ENCODE measurements at regions not wholly inside any gene's neighbourhood (a gene's known extent, or its start where the extent isn't known, plus 50 kb on each side); places are given as distances from the start of the nearest gene placed in this dataset.

DNA sequence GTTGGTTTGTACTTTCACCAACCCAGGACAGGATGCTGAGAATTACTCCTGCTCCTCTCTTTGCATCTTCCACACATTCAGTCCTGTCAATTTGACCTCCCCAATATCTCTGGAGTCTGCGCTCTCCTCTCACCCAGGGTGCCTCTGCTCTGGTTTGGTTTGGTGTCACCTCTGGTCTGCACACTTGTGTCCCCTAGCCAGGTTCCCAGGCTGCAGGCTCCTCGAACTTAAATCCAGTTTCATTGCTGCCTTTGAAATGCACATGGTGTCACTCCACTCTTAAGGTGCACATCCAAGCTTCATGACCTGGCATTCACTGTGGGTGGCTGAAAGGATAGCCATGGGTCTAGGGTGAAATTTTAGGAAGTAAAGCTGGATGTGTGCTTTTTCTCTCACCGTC lies 271.6 kb downstream of the RPS24 start:
- TF ChIP-seq, protein P1, sequence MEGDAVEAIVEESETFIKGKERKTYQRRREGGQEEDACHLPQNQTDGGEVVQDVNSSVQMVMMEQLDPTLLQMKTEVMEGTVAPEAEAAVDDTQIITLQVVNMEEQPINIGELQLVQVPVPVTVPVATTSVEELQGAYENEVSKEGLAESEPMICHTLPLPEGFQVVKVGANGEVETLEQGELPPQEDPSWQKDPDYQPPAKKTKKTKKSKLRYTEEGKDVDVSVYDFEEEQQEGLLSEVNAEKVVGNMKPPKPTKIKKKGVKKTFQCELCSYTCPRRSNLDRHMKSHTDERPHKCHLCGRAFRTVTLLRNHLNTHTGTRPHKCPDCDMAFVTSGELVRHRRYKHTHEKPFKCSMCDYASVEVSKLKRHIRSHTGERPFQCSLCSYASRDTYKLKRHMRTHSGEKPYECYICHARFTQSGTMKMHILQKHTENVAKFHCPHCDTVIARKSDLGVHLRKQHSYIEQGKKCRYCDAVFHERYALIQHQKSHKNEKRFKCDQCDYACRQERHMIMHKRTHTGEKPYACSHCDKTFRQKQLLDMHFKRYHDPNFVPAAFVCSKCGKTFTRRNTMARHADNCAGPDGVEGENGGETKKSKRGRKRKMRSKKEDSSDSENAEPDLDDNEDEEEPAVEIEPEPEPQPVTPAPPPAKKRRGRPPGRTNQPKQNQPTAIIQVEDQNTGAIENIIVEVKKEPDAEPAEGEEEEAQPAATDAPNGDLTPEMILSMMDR (IDR thresholded peaks at IDR 0.05), result no peak
- no peak for TF ChIP-seq ZFX (IDR thresholded peaks at IDR 0.05; ENCODE audit: borderline replicate concordance)

Measured in 22Rv1 (cell line).